ENCODE measurements at regions not wholly inside any gene's neighbourhood (a gene's known extent, or its start where the extent isn't known, plus 50 kb on each side); places are given as distances from the start of the nearest gene placed in this dataset.

DNA sequence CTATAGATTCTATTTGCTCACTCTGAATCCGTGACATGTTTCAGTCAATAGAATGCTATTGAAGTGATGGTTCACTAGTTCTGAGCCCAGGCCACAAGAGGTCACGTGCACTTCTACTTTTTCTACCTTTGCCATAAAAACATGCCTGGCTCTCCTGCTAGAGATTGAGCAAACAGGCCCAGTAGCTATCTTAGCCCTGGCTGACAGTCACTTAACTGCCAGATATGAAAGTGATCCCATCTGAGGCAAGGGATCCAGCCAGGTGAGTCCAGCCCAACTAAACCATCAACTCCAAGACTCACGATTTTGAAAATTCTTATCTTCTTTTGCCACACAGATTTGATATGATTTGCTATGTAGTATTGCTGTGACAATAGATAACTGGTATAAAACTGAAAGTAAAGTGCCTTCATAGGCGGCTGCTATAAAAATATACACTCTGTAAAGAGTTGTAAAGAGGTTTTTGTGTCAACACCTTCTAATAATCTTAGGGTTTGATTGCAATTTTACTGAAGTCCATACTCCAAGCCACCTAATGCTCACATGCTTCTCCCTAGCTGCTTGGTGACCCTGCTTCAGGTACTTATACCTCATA, 937.7 kb upstream of the SOX9 start:
- Histone ChIP-seq H3K4me3 (ENCODE audit: low read length in 3 of 3) (no peak overlapping the region), H3K4me1 (ENCODE audit: control insufficient read depth in 2 of 3, insufficient read depth in 2 of 3, low read depth in 1 of 3, low read length in 3 of 3) (no peaks in the 10 kb centered on the region), H3K36me3 (ENCODE audit: control insufficient read depth in 2 of 3, insufficient read depth in 3 of 3, low read length in 3 of 3) (no peaks in the 10 kb centered on the region), H3K9ac (ENCODE audit: low read length in 3 of 3) (no peak overlapping the region), H3K9me3 (ENCODE audit: control insufficient read depth in 2 of 3, insufficient read depth in 1 of 3, low read length in 3 of 3) (no peaks in the 10 kb centered on the region), H3K27ac (ENCODE audit: low read depth in 2 of 2, low read length in 2 of 2) (no peak overlapping the region), H3K27me3 (ENCODE audit: control insufficient read depth, insufficient read depth, low read length) (no peaks in the 10 kb centered on the region)
- FAIRE-seq (no peak), DNase-seq (no peak)
- intact Hi-C loops (cut with DNase I): no loop called here
- TF ChIP-seq, protein P1, sequence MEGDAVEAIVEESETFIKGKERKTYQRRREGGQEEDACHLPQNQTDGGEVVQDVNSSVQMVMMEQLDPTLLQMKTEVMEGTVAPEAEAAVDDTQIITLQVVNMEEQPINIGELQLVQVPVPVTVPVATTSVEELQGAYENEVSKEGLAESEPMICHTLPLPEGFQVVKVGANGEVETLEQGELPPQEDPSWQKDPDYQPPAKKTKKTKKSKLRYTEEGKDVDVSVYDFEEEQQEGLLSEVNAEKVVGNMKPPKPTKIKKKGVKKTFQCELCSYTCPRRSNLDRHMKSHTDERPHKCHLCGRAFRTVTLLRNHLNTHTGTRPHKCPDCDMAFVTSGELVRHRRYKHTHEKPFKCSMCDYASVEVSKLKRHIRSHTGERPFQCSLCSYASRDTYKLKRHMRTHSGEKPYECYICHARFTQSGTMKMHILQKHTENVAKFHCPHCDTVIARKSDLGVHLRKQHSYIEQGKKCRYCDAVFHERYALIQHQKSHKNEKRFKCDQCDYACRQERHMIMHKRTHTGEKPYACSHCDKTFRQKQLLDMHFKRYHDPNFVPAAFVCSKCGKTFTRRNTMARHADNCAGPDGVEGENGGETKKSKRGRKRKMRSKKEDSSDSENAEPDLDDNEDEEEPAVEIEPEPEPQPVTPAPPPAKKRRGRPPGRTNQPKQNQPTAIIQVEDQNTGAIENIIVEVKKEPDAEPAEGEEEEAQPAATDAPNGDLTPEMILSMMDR (IDR thresholded peaks at IDR 0.05; ENCODE audit: borderline replicate concordance, extremely low read depth, insufficient read depth): no peak

DNA sequence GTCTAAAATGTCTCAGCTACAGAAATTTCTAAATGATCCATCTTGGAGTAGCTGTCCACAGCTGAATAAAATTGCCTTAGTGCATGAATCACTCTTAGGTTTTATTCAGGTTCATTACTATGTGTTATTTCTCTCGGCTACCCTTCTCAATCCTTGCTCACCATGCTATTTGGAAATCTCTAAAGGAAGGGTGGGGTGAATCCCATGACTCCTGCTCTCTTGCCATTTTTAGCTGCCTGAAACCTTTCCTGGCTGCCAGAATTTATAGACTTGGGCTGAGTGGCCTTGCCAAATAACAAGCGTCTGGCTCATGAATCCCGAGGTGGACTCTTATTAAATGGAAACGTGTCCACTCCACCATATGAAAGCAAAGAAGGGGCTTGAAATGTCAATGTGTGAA, 936.1 kb upstream of the SOX9 start:
- no peaks in the 10 kb centered on the region for H3K27me3 ChIP-seq (ENCODE audit: control insufficient read depth, insufficient read depth, low read length)
- H3K9me3 ChIP-seq (ENCODE audit: control insufficient read depth in 2 of 3, insufficient read depth in 1 of 3, low read length in 3 of 3): no peaks in the 10 kb centered on the region
- no peak overlapping the region for H3K9ac ChIP-seq (ENCODE audit: low read length in 3 of 3)
- intact Hi-C loops (cut with DNase I): no loop called here
- FAIRE-seq (no peak), DNase-seq (no peak)
- TF ChIP-seq, protein P1 (IDR thresholded peaks at IDR 0.05; ENCODE audit: borderline replicate concordance, extremely low read depth, insufficient read depth): no peak
- no peaks in the 10 kb centered on the region for H3K36me3 ChIP-seq (ENCODE audit: control insufficient read depth in 2 of 3, insufficient read depth in 3 of 3, low read length in 3 of 3)
- no peak overlapping the region for H3K27ac ChIP-seq (ENCODE audit: low read depth in 2 of 2, low read length in 2 of 2)
- H3K4me3 ChIP-seq (ENCODE audit: low read length in 3 of 3): no peak overlapping the region
- no peaks in the 10 kb centered on the region for H3K4me1 ChIP-seq (ENCODE audit: control insufficient read depth in 2 of 3, insufficient read depth in 2 of 3, low read depth in 1 of 3, low read length in 3 of 3)

DNA sequence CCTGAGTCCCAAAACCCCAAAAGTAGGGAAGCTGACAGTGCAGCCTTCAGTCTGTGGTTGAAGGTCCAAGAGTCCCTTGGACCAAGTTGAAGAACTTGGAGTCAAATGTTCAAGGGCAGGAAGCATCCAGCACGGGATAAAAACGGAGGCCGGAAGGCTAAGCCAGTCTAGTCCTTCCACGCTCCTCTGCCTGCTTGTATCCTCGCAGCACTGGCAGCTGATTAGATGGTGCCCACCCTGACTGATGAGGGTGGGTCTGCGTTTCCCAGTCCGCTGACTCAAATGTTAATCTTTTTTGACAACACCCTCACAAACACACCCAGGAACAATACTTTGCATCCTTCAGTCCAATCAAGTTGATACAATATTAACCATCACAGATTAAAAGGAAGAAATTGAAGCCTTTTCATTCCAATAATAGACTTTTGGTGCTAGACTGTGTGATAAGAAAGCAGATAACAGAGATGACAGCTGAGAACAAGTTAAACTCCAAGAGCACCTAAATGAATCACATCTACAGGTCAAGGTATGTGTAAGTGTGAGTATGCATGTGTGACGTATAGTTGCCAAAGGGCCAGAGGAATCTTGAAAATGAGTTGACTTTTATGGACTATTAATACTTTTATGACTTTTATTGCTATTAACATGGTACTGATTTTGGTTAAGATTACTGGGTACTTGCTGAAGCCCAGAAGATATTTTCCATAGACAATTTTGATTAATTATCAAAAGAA, 933.5 kb upstream of the SOX9 start:
- Histone ChIP-seq H3K27ac (ENCODE audit: low read depth in 2 of 2, low read length in 2 of 2) (no peak overlapping the region), H3K4me1 (ENCODE audit: control insufficient read depth in 2 of 3, insufficient read depth in 2 of 3, low read depth in 1 of 3, low read length in 3 of 3) (no peaks in the 10 kb centered on the region), H3K4me3 (ENCODE audit: low read length in 3 of 3) (no peak overlapping the region), H3K9me3 (ENCODE audit: control insufficient read depth in 2 of 3, insufficient read depth in 1 of 3, low read length in 3 of 3) (no peaks in the 10 kb centered on the region), H3K36me3 (ENCODE audit: control insufficient read depth in 2 of 3, insufficient read depth in 3 of 3, low read length in 3 of 3) (no peaks in the 10 kb centered on the region), H3K9ac (ENCODE audit: low read length in 3 of 3) (no peak overlapping the region), H3K27me3 (ENCODE audit: control insufficient read depth, insufficient read depth, low read length) (no peaks in the 10 kb centered on the region)
- DNase-seq: no peak
- FAIRE-seq: no peak
- intact Hi-C loops (cut with DNase I): no loop called here
- TF ChIP-seq, protein P1 (IDR thresholded peaks at IDR 0.05; ENCODE audit: borderline replicate concordance, extremely low read depth, insufficient read depth): no peak

Data from kidney (tissue), 13 donors.